PFSK-1 (cell line): ENCODE measurements at regions not wholly inside any gene's neighbourhood (a gene's known extent, or its start where the extent isn't known, plus 50 kb on each side); places are given as distances from the start of the nearest gene placed in this dataset.

Source experiments
- POLR2AphosphoS5 ChIP-seq: IDR thresholded peaks from 2 replicates; pipeline ENCODE4 v1.6.1; 2012; ENCODE audit warnings: low read depth, mild to moderate bottlenecking, control low read depth, low read length, moderate library complexity
- TF ChIP-seq, protein P1 (sequence below), 2 experiments: IDR thresholded peaks; 2 replicates each; pipeline versions ENCODE4 v1.6.1 to v1.8.0; 2011 to 2012; ENCODE audit warnings: low read depth in 2 of 2, low read length in 2 of 2, control low read depth in 1 of 2, inconsistent platforms in 1 of 2, mild to moderate bottlenecking in 1 of 2, moderate library complexity in 1 of 2; ENCODE audit not compliant: insufficient read depth in 1 of 2

DNA sequence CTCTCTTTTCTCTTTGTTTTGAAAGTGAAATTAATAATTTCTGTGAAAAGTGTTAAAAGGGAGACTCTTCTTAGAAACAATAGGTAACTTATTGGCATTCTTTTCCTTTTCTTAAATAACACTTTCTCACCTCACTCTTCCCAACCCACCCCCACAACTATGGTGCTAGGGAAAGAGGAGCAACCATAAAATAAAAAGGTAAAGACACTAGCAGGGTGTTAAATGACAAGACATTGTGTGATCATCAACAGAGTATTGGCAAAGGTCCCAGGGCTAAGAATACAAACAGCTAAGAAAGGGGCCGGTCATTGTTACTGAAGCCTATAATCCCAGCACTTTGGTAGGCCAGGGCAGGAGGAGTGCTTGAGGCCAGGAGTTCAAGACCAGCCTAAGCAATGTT, 183.7 kb downstream of the NEBL start:
- no peak for TF ChIP-seq POLR2AphosphoS5
- TF ChIP-seq, protein P1, sequence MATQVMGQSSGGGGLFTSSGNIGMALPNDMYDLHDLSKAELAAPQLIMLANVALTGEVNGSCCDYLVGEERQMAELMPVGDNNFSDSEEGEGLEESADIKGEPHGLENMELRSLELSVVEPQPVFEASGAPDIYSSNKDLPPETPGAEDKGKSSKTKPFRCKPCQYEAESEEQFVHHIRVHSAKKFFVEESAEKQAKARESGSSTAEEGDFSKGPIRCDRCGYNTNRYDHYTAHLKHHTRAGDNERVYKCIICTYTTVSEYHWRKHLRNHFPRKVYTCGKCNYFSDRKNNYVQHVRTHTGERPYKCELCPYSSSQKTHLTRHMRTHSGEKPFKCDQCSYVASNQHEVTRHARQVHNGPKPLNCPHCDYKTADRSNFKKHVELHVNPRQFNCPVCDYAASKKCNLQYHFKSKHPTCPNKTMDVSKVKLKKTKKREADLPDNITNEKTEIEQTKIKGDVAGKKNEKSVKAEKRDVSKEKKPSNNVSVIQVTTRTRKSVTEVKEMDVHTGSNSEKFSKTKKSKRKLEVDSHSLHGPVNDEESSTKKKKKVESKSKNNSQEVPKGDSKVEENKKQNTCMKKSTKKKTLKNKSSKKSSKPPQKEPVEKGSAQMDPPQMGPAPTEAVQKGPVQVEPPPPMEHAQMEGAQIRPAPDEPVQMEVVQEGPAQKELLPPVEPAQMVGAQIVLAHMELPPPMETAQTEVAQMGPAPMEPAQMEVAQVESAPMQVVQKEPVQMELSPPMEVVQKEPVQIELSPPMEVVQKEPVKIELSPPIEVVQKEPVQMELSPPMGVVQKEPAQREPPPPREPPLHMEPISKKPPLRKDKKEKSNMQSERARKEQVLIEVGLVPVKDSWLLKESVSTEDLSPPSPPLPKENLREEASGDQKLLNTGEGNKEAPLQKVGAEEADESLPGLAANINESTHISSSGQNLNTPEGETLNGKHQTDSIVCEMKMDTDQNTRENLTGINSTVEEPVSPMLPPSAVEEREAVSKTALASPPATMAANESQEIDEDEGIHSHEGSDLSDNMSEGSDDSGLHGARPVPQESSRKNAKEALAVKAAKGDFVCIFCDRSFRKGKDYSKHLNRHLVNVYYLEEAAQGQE (IDR thresholded peaks at IDR 0.05; ENCODE audit: insufficient read depth in 1 of 2, low read depth in 2 of 2, low read length in 2 of 2) = no peak
